22Rv1 (cell line): ENCODE measurements at regions not wholly inside any gene's neighbourhood (a gene's known extent, or its start where the extent isn't known, plus 50 kb on each side); places are given as distances from the start of the nearest gene placed in this dataset.

Experiments
- CTCF ChIP-seq: fragments of 450-650 bp; IDR thresholded peaks from 2 replicates; pipeline ENCODE4 v1.5.1; 2017; ENCODE audit warnings: mild to moderate bottlenecking
- ZFX ChIP-seq: fragments of 450-650 bp; IDR thresholded peaks from 2 replicates; pipeline ENCODE4 v1.6.1; 2017; ENCODE audit warnings: antibody characterized with exemption, borderline replicate concordance

GRCh38 chr6:113428702-113429101, 428.4 kb upstream of the MARCKS start:
- TF ChIP-seq CTCF: no peak
- TF ChIP-seq ZFX: no peak
